Suprapubic skin (tissue), 4 donors: ENCODE measurements at regions not wholly inside any gene's neighbourhood (a gene's known extent, or its start where the extent isn't known, plus 50 kb on each side); places are given as distances from the start of the nearest gene placed in this dataset.

Experiments used
- EP300 ChIP-seq: sonication (generic); formaldehyde crosslinking; IDR thresholded peaks from one replicate; pipeline ENCODE4 v1.6.1; 2017; ENCODE audit warnings: antibody characterized with exemption
- POLR2A ChIP-seq, 2 donors: fragments of 450-650 bp; IDR thresholded peaks; one replicate each; pipeline ENCODE4 v1.6.1; 2017; ENCODE audit warnings: antibody characterized with exemption in 2 of 2, mild to moderate bottlenecking in 2 of 2, moderate library complexity in 2 of 2
- POLR2AphosphoS5 ChIP-seq, 3 donors: sonication (generic); formaldehyde crosslinking; IDR thresholded peaks; one replicate each; pipeline ENCODE4 v1.6.1; 2017; ENCODE audit warnings: antibody characterized with exemption in 3 of 3
- TF ChIP-seq, protein P1 (sequence below), 2 donors: fragments of 200-600 bp in 1 of 2; fragments of 450-650 bp in 1 of 2; sonication (generic) in 1 of 2; IDR thresholded peaks; one replicate each; pipeline ENCODE4 v1.5.1; 2016 to 2019; ENCODE audit warnings: antibody characterized with exemption in 2 of 2, mild to moderate bottlenecking in 1 of 2, moderate library complexity in 1 of 2

DNA sequence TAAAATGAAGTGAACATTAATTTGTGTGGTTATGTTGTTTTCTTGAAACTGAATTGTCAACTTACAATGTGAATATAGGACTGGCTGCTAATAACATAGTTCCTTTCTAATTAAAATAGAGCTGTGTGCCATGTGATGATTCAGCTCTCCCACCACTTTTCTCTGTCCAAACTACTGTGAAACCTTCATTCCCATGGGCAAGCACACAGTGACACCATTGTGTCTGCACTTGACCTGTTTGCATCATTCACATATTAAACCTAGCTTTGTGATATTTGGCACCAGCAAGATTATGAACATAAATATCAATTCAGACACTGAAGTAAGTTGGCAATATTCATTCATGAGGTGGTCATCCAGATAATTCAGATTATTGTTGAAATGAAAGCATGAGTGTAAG is 78.8 kb upstream of the TCF12 start:
- TF ChIP-seq EP300 (no peak), POLR2A (IDR thresholded peaks at IDR 0.05) (no peak), POLR2AphosphoS5 (IDR thresholded peaks at IDR 0.05) (no peak)
- TF ChIP-seq, protein P1, sequence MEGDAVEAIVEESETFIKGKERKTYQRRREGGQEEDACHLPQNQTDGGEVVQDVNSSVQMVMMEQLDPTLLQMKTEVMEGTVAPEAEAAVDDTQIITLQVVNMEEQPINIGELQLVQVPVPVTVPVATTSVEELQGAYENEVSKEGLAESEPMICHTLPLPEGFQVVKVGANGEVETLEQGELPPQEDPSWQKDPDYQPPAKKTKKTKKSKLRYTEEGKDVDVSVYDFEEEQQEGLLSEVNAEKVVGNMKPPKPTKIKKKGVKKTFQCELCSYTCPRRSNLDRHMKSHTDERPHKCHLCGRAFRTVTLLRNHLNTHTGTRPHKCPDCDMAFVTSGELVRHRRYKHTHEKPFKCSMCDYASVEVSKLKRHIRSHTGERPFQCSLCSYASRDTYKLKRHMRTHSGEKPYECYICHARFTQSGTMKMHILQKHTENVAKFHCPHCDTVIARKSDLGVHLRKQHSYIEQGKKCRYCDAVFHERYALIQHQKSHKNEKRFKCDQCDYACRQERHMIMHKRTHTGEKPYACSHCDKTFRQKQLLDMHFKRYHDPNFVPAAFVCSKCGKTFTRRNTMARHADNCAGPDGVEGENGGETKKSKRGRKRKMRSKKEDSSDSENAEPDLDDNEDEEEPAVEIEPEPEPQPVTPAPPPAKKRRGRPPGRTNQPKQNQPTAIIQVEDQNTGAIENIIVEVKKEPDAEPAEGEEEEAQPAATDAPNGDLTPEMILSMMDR (IDR thresholded peaks at IDR 0.05) = no peak
